ENCODE measurements at regions not wholly inside any gene's neighbourhood (a gene's known extent, or its start where the extent isn't known, plus 50 kb on each side); places are given as distances from the start of the nearest gene placed in this dataset.
"Not testable (repeated sequence)": the region's sequence is repeated elsewhere in the genome, so short reads cannot be mapped to it uniquely, and the experiment has no call there.

DNA sequence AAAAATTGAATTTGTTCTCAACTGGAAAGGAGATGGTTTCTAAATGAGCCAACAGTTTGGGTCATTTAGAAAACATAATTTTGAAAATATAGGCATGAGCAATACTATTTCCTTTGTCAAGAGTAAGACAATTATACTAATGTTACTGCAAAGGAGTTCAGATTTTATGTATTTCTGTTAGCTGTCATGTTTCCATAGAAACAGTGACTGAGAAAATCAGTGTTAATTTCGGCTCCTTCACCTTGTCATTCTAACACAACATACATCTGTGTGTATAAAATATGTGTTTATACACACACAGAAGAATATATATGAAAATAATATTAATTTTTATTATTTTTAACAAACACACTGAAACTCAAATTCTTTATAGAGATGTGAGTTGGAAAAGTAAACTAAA is 178.0 kb upstream of the SPHKAP start:
- no peaks in the 10 kb centered on the region for H3K27me3 ChIP-seq (ENCODE audit: control insufficient read depth in 2 of 2, insufficient read depth in 2 of 2, low read length in 2 of 2)
- no peak overlapping the region for H2AFZ ChIP-seq (ENCODE audit: insufficient read depth, low read depth, low read length, poor library complexity, severe bottlenecking)
- no peaks in the 10 kb centered on the region for H3K27me3 Mint-ChIP-seq (ENCODE audit: low read depth in 3 of 3)
- WGBS (ENCODE audit: insufficient coverage) = no CpG with 5 or more reads among the region's 1 CpG
- peaks cover 0 to 6% (median 3%) of the 10 kb centered on the region in 7 donors for H3K9me3 Mint-ChIP-seq
- no peaks in the 10 kb centered on the region for H3K4me1 ChIP-seq (ENCODE audit: control insufficient read depth in 1 of 2, insufficient read depth in 2 of 2, low read length in 2 of 2)
- no peaks in the 10 kb centered on the region for H3K4me1 Mint-ChIP-seq
- H3K27ac ChIP-seq (ENCODE audit: low read depth in 1 of 2, low read length in 2 of 2) = no peak overlapping the region
- H3K79me2 ChIP-seq (ENCODE audit: insufficient read depth, low read length) = no peaks in the 10 kb centered on the region
- no peaks in the 10 kb centered on the region for H3K36me3 ChIP-seq (replicated peaks in 1 of 2; ENCODE audit: control insufficient read depth in 1 of 2, insufficient read depth in 2 of 2, low read length in 2 of 2)
- DNase-seq = no peak
- no peaks in the 10 kb centered on the region for H3K9me3 ChIP-seq (replicated peaks in 1 of 2; ENCODE audit: control insufficient read depth in 1 of 2, insufficient read depth in 1 of 2, low read length in 2 of 2)
- no peak overlapping the region for H3K9ac ChIP-seq (ENCODE audit: insufficient read depth, low read length, poor library complexity, severe bottlenecking)
- TF ChIP-seq, protein P1, sequence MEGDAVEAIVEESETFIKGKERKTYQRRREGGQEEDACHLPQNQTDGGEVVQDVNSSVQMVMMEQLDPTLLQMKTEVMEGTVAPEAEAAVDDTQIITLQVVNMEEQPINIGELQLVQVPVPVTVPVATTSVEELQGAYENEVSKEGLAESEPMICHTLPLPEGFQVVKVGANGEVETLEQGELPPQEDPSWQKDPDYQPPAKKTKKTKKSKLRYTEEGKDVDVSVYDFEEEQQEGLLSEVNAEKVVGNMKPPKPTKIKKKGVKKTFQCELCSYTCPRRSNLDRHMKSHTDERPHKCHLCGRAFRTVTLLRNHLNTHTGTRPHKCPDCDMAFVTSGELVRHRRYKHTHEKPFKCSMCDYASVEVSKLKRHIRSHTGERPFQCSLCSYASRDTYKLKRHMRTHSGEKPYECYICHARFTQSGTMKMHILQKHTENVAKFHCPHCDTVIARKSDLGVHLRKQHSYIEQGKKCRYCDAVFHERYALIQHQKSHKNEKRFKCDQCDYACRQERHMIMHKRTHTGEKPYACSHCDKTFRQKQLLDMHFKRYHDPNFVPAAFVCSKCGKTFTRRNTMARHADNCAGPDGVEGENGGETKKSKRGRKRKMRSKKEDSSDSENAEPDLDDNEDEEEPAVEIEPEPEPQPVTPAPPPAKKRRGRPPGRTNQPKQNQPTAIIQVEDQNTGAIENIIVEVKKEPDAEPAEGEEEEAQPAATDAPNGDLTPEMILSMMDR (IDR thresholded peaks at IDR 0.05) = no peak
- H4K20me1 ChIP-seq (ENCODE audit: insufficient read depth, low read length) = no peaks in the 10 kb centered on the region
- no peak overlapping the region for H3K27ac Mint-ChIP-seq
- no peak overlapping the region for H3K4me3 ChIP-seq (replicated peaks in 1 of 3; ENCODE audit: low read depth in 2 of 3, low read length in 3 of 3)
- no peak overlapping the region for H3K4me3 Mint-ChIP-seq
- intact Hi-C loops (cut with micrococcal nuclease) = no loop called here
- no peak overlapping the region for H3K4me2 ChIP-seq (replicated peaks; ENCODE audit: extremely low read depth, low read length, poor library complexity, severe bottlenecking)
- H3K36me3 Mint-ChIP-seq = no peaks in the 10 kb centered on the region

DNA sequence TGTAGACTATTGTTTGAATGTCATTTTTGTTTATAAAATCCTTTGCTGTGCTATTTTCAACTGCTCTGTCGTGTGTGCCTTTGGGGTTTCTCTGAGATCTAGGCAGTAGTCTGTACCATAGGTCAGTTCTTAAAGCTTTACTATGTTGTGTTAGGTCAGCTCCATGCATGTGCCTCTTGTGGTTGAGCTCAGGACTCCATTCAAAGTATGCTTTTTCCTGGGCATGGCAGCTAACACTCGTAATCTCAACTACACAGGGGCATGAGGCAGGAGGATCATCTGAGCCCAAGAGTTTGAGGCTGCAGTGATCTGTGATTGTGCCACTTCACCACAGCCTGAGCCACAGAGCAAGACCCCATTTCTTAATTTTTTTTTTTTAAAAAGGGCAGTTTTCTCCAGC is 174.4 kb upstream of the SPHKAP start:
- Histone ChIP-seq H3K27ac (ENCODE audit: low read depth in 1 of 2, low read length in 2 of 2) (no peak overlapping the region), H3K9me3 (replicated peaks in 1 of 2; ENCODE audit: control insufficient read depth in 1 of 2, insufficient read depth in 1 of 2, low read length in 2 of 2) (peaks cover 0 to 11% of the 10 kb centered on the region in 2 donors), H3K4me2 (replicated peaks; ENCODE audit: extremely low read depth, low read length, poor library complexity, severe bottlenecking) (no peak overlapping the region), H4K20me1 (ENCODE audit: insufficient read depth, low read length) (no peaks in the 10 kb centered on the region), H3K36me3 (replicated peaks in 1 of 2; ENCODE audit: control insufficient read depth in 1 of 2, insufficient read depth in 2 of 2, low read length in 2 of 2) (no peaks in the 10 kb centered on the region), H3K27me3 (ENCODE audit: control insufficient read depth in 2 of 2, insufficient read depth in 2 of 2, low read length in 2 of 2) (no peaks in the 10 kb centered on the region), H3K4me1 (ENCODE audit: control insufficient read depth in 1 of 2, insufficient read depth in 2 of 2, low read length in 2 of 2) (no peaks in the 10 kb centered on the region), H3K4me3 (replicated peaks in 1 of 3; ENCODE audit: low read depth in 2 of 3, low read length in 3 of 3) (no peak overlapping the region), H3K79me2 (ENCODE audit: insufficient read depth, low read length) (no peaks in the 10 kb centered on the region), H3K9ac (ENCODE audit: insufficient read depth, low read length, poor library complexity, severe bottlenecking) (no peak overlapping the region), H2AFZ (ENCODE audit: insufficient read depth, low read depth, low read length, poor library complexity, severe bottlenecking) (no peak overlapping the region)
- intact Hi-C loops (cut with micrococcal nuclease) = no loop called here
- H3K4me3 Mint-ChIP-seq = no peak overlapping the region
- peaks cover 0 to 13% (median 5%) of the 10 kb centered on the region in 7 donors for H3K9me3 Mint-ChIP-seq
- H3K36me3 Mint-ChIP-seq = no peaks in the 10 kb centered on the region
- H3K27ac Mint-ChIP-seq = no peak overlapping the region
- no peaks in the 10 kb centered on the region for H3K27me3 Mint-ChIP-seq (ENCODE audit: low read depth in 3 of 3)
- no peaks in the 10 kb centered on the region for H3K4me1 Mint-ChIP-seq
- DNase-seq = no peak
- WGBS (ENCODE audit: insufficient coverage) = 80% methylated on average over 1 of the region's 2 CpGs
- TF ChIP-seq, protein P1 (IDR thresholded peaks at IDR 0.05) = no peak

DNA sequence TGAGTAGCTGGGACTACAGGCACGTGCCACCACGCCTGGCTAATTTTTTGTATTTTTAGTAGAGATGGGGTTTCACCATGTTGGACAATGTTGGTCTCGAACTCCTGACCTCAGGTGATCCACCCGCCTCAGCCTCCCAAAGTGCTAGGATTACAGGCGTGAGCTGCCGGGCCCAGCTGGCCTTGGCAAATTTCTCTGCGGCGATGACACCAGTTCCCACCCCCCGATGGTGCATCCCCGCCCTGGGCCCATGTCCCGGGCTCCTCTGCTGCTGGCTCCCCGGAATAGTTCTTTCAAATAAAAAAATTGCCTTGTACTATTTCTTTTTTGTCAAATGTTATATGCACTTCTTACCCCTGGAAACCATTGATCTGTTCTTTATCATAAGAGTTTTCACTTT is 171.5 kb upstream of the SPHKAP start:
- H3K4me3 ChIP-seq (replicated peaks in 1 of 3; ENCODE audit: low read depth in 2 of 3, low read length in 3 of 3); DNase-seq; H4K20me1 ChIP-seq (ENCODE audit: insufficient read depth, low read length); H3K27ac ChIP-seq (ENCODE audit: low read depth in 1 of 2, low read length in 2 of 2); H3K4me2 ChIP-seq (replicated peaks; ENCODE audit: extremely low read depth, low read length, poor library complexity, severe bottlenecking); H3K4me1 Mint-ChIP-seq; H3K79me2 ChIP-seq (ENCODE audit: insufficient read depth, low read length); H3K4me3 Mint-ChIP-seq; H3K27ac Mint-ChIP-seq; H3K36me3 ChIP-seq (replicated peaks in 1 of 2; ENCODE audit: control insufficient read depth in 1 of 2, insufficient read depth in 2 of 2, low read length in 2 of 2); H3K9ac ChIP-seq (ENCODE audit: insufficient read depth, low read length, poor library complexity, severe bottlenecking); intact Hi-C loops (cut with micrococcal nuclease); H3K27me3 Mint-ChIP-seq (ENCODE audit: low read depth in 3 of 3); H3K4me1 ChIP-seq (ENCODE audit: control insufficient read depth in 1 of 2, insufficient read depth in 2 of 2, low read length in 2 of 2); H3K36me3 Mint-ChIP-seq; H3K27me3 ChIP-seq (ENCODE audit: control insufficient read depth in 2 of 2, insufficient read depth in 2 of 2, low read length in 2 of 2); H2AFZ ChIP-seq (ENCODE audit: insufficient read depth, low read depth, low read length, poor library complexity, severe bottlenecking): not testable (repeated sequence)
- H3K9me3 ChIP-seq (replicated peaks in 1 of 2; ENCODE audit: control insufficient read depth in 1 of 2, insufficient read depth in 1 of 2, low read length in 2 of 2) = peaks cover 0 to 11% of the 10 kb centered on the region in 2 donors
- H3K9me3 Mint-ChIP-seq = peaks cover 0 to 13% (median 6%) of the 10 kb centered on the region in 7 donors
- 91% methylated on average over 4 of the region's 12 CpGs for WGBS (ENCODE audit: insufficient coverage)

Data from CD14-positive monocyte (primary cell).